H1 (cell line): ENCODE measurements at regions not wholly inside any gene's neighbourhood (a gene's known extent, or its start where the extent isn't known, plus 50 kb on each side); places are given as distances from the start of the nearest gene placed in this dataset.

Source experiments
- CHD1 ChIP-seq: IDR thresholded peaks from 2 replicates; pipeline ENCODE4 v1.6.1; 2012; ENCODE audit warnings: low read depth, low read length, improper control_type of control experiment
- CREB1 ChIP-seq: IDR thresholded peaks from 2 replicates; pipeline ENCODE4 v1.6.1; 2012; ENCODE audit warnings: inconsistent platforms
- KDM1A ChIP-seq: fragments of 200-600, 300-600 bp; sonication (generic); IDR thresholded peaks from 2 replicates; pipeline ENCODE4 v1.7.1; 2016; ENCODE audit warnings: mild to moderate bottlenecking, low read length, borderline replicate concordance
- ZNF274 ChIP-seq: IDR thresholded peaks from 2 replicates; pipeline ENCODE4 v1.7.0; 2012; ENCODE audit warnings: low read length, borderline replicate concordance; ENCODE audit errors: extremely low read depth
- TF ChIP-seq, protein P1 (sequence below): fragments of 300-600 bp; sonication (generic); IDR thresholded peaks from 2 replicates; pipeline ENCODE4 v1.7.1; 2012; ENCODE audit warnings: low read length, moderate library complexity, mild to moderate bottlenecking, inconsistent platforms; ENCODE audit not compliant: insufficient replicate concordance
- TF ChIP-seq, protein P2 (sequence below), 3 experiments: IDR thresholded peaks; 1 replicate in 2 of 3; 2 replicates in 1 of 3; pipeline versions ENCODE4 v1.5.1 to v1.6.1; 2011; ENCODE audit warnings: low read length in 3 of 3, mild to moderate bottlenecking in 3 of 3, inconsistent platforms in 2 of 3, low read depth in 1 of 3, moderate library complexity in 1 of 3; ENCODE audit not compliant: insufficient read depth in 1 of 3; ENCODE audit errors: control extremely low read depth in 1 of 3

DNA sequence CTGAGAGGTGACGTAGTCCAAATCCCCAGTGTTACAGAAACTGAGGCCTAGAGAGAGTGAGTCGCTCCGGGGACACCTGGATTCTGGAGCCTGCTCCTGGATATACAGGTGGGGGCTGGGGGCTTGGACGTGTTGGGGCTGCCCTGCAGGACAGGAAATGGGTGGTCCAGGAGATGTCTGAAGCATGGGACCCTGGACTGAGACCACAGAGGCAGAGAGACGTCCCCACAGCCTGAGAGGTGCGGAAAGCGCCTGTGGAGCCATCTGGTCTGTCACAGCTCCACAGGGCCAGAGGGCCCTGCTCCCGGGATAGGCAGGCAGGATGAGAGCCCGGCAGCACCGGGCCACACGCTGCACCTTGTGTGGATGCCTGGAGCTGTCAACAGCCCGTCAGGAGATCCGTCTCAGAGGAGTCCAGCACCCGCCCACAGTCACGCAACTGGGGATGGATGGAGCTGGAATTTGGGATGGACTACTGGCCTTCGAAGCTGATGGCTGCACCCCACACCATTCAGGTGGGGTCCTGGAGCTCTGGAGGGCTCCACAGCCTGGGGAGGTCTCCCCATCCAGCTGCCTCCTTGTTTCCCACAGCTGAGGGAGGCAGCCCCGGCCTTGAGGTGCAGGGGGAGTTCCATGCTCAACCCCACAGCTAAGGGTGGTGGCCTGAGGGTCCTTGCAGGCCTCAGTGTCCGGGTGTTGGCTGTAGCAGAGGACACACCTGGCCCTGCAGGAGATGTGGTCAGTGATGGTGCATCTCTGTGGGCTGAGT, 303.0 kb downstream of the NDUFA10 start (continued):
- TF ChIP-seq, protein P1, sequence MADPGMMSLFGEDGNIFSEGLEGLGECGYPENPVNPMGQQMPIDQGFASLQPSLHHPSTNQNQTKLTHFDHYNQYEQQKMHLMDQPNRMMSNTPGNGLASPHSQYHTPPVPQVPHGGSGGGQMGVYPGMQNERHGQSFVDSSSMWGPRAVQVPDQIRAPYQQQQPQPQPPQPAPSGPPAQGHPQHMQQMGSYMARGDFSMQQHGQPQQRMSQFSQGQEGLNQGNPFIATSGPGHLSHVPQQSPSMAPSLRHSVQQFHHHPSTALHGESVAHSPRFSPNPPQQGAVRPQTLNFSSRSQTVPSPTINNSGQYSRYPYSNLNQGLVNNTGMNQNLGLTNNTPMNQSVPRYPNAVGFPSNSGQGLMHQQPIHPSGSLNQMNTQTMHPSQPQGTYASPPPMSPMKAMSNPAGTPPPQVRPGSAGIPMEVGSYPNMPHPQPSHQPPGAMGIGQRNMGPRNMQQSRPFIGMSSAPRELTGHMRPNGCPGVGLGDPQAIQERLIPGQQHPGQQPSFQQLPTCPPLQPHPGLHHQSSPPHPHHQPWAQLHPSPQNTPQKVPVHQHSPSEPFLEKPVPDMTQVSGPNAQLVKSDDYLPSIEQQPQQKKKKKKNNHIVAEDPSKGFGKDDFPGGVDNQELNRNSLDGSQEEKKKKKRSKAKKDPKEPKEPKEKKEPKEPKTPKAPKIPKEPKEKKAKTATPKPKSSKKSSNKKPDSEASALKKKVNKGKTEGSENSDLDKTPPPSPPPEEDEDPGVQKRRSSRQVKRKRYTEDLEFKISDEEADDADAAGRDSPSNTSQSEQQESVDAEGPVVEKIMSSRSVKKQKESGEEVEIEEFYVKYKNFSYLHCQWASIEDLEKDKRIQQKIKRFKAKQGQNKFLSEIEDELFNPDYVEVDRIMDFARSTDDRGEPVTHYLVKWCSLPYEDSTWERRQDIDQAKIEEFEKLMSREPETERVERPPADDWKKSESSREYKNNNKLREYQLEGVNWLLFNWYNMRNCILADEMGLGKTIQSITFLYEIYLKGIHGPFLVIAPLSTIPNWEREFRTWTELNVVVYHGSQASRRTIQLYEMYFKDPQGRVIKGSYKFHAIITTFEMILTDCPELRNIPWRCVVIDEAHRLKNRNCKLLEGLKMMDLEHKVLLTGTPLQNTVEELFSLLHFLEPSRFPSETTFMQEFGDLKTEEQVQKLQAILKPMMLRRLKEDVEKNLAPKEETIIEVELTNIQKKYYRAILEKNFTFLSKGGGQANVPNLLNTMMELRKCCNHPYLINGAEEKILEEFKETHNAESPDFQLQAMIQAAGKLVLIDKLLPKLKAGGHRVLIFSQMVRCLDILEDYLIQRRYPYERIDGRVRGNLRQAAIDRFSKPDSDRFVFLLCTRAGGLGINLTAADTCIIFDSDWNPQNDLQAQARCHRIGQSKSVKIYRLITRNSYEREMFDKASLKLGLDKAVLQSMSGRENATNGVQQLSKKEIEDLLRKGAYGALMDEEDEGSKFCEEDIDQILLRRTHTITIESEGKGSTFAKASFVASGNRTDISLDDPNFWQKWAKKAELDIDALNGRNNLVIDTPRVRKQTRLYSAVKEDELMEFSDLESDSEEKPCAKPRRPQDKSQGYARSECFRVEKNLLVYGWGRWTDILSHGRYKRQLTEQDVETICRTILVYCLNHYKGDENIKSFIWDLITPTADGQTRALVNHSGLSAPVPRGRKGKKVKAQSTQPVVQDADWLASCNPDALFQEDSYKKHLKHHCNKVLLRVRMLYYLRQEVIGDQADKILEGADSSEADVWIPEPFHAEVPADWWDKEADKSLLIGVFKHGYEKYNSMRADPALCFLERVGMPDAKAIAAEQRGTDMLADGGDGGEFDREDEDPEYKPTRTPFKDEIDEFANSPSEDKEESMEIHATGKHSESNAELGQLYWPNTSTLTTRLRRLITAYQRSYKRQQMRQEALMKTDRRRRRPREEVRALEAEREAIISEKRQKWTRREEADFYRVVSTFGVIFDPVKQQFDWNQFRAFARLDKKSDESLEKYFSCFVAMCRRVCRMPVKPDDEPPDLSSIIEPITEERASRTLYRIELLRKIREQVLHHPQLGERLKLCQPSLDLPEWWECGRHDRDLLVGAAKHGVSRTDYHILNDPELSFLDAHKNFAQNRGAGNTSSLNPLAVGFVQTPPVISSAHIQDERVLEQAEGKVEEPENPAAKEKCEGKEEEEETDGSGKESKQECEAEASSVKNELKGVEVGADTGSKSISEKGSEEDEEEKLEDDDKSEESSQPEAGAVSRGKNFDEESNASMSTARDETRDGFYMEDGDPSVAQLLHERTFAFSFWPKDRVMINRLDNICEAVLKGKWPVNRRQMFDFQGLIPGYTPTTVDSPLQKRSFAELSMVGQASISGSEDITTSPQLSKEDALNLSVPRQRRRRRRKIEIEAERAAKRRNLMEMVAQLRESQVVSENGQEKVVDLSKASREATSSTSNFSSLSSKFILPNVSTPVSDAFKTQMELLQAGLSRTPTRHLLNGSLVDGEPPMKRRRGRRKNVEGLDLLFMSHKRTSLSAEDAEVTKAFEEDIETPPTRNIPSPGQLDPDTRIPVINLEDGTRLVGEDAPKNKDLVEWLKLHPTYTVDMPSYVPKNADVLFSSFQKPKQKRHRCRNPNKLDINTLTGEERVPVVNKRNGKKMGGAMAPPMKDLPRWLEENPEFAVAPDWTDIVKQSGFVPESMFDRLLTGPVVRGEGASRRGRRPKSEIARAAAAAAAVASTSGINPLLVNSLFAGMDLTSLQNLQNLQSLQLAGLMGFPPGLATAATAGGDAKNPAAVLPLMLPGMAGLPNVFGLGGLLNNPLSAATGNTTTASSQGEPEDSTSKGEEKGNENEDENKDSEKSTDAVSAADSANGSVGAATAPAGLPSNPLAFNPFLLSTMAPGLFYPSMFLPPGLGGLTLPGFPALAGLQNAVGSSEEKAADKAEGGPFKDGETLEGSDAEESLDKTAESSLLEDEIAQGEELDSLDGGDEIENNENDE: no peak
- TF ChIP-seq, protein P2, sequence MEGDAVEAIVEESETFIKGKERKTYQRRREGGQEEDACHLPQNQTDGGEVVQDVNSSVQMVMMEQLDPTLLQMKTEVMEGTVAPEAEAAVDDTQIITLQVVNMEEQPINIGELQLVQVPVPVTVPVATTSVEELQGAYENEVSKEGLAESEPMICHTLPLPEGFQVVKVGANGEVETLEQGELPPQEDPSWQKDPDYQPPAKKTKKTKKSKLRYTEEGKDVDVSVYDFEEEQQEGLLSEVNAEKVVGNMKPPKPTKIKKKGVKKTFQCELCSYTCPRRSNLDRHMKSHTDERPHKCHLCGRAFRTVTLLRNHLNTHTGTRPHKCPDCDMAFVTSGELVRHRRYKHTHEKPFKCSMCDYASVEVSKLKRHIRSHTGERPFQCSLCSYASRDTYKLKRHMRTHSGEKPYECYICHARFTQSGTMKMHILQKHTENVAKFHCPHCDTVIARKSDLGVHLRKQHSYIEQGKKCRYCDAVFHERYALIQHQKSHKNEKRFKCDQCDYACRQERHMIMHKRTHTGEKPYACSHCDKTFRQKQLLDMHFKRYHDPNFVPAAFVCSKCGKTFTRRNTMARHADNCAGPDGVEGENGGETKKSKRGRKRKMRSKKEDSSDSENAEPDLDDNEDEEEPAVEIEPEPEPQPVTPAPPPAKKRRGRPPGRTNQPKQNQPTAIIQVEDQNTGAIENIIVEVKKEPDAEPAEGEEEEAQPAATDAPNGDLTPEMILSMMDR (IDR thresholded peaks at IDR 0.05; ENCODE audit: control extremely low read depth in 1 of 3, insufficient read depth in 1 of 3, low read depth in 1 of 3, low read length in 3 of 3): no peak
- TF ChIP-seq CREB1 (no peak), KDM1A (no peak), CHD1 (no peak), ZNF274 (no peak)
